Suprapubic skin (tissue), 4 donors: ENCODE measurements at regions not wholly inside any gene's neighbourhood (a gene's known extent, or its start where the extent isn't known, plus 50 kb on each side); places are given as distances from the start of the nearest gene placed in this dataset.

ENCODE experiments used
- EP300 ChIP-seq: sonication (generic); formaldehyde crosslinking; IDR thresholded peaks from one replicate; pipeline ENCODE4 v1.6.1; 2017; ENCODE audit warnings: antibody characterized with exemption
- POLR2A ChIP-seq, 2 donors: fragments of 450-650 bp; IDR thresholded peaks; one replicate each; pipeline ENCODE4 v1.6.1; 2017; ENCODE audit warnings: antibody characterized with exemption in 2 of 2, mild to moderate bottlenecking in 2 of 2, moderate library complexity in 2 of 2
- POLR2AphosphoS5 ChIP-seq, 3 donors: sonication (generic); formaldehyde crosslinking; IDR thresholded peaks; one replicate each; pipeline ENCODE4 v1.6.1; 2017; ENCODE audit warnings: antibody characterized with exemption in 3 of 3
- TF ChIP-seq, protein P1 (sequence below), 2 donors: fragments of 200-600 bp in 1 of 2; fragments of 450-650 bp in 1 of 2; sonication (generic) in 1 of 2; IDR thresholded peaks; one replicate each; pipeline ENCODE4 v1.5.1; 2016 to 2019; ENCODE audit warnings: antibody characterized with exemption in 2 of 2, mild to moderate bottlenecking in 1 of 2, moderate library complexity in 1 of 2

- TF ChIP-seq EP300, result no peak
- no peak for TF ChIP-seq POLR2A (IDR thresholded peaks at IDR 0.05)
- TF ChIP-seq POLR2AphosphoS5 (IDR thresholded peaks at IDR 0.05), result no peak
- TF ChIP-seq, protein P1, sequence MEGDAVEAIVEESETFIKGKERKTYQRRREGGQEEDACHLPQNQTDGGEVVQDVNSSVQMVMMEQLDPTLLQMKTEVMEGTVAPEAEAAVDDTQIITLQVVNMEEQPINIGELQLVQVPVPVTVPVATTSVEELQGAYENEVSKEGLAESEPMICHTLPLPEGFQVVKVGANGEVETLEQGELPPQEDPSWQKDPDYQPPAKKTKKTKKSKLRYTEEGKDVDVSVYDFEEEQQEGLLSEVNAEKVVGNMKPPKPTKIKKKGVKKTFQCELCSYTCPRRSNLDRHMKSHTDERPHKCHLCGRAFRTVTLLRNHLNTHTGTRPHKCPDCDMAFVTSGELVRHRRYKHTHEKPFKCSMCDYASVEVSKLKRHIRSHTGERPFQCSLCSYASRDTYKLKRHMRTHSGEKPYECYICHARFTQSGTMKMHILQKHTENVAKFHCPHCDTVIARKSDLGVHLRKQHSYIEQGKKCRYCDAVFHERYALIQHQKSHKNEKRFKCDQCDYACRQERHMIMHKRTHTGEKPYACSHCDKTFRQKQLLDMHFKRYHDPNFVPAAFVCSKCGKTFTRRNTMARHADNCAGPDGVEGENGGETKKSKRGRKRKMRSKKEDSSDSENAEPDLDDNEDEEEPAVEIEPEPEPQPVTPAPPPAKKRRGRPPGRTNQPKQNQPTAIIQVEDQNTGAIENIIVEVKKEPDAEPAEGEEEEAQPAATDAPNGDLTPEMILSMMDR (IDR thresholded peaks at IDR 0.05), result no peak
Observed at GRCh38 chr4:8672486-8672885, 79.9 kb downstream of the CPZ start.
